ACC112 (cell line): ENCODE measurements at regions not wholly inside any gene's neighbourhood (a gene's known extent, or its start where the extent isn't known, plus 50 kb on each side); places are given as distances from the start of the nearest gene placed in this dataset.

ENCODE experiments used
- H2AFZ ChIP-seq: fragments of 200-600 bp; sonication (generic); one replicate; pipeline ENCODE4 v1.6.0; 2017; ENCODE audit warnings: antibody characterized with exemption, low read length; ENCODE audit not compliant: unreplicated experiment
- H3K27ac ChIP-seq: fragments of 200-600 bp; sonication (generic); 2 replicates; pipeline ENCODE4 v1.5.1; 2014; ENCODE audit warnings: low read depth, mild to moderate bottlenecking, antibody characterized with exemption, low read length, moderate library complexity
- H3K27me3 ChIP-seq: fragments of 200-600 bp; sonication (generic); 2 replicates; pipeline ENCODE4 v1.6.1; 2014; ENCODE audit warnings: mild to moderate bottlenecking, antibody characterized with exemption, low read length, moderate library complexity, mixed read lengths; ENCODE audit not compliant: insufficient read depth
- H3K36me3 ChIP-seq: fragments of 200-600 bp; sonication (generic); 2 replicates; pipeline ENCODE4 v1.6.1; 2016; ENCODE audit warnings: mild to moderate bottlenecking, antibody characterized with exemption, low read length, moderate library complexity, mixed read lengths; ENCODE audit not compliant: insufficient read depth
- H3K4me1 ChIP-seq: fragments of 200-600 bp; sonication (generic); one replicate; pipeline ENCODE4 v1.6.1; 2016; ENCODE audit warnings: low read length, mixed read lengths; ENCODE audit not compliant: insufficient read depth, unreplicated experiment, control insufficient read depth
- H3K4me3 ChIP-seq: fragments of 200-600 bp; sonication (generic); 2 replicates; pipeline ENCODE4 v1.5.1; 2014; ENCODE audit warnings: mild to moderate bottlenecking, low read depth, low read length
- H3K79me2 ChIP-seq: fragments of 200-600 bp; sonication (generic); one replicate; pipeline ENCODE4 v1.6.0; 2016; ENCODE audit warnings: low read length; ENCODE audit not compliant: control insufficient read depth, unreplicated experiment, insufficient read depth

GRCh38 chr12:100738086-100738485 is 56.5 kb upstream of the ANO4 start:
- H3K4me1 ChIP-seq = no peaks in the 10 kb centered on the region
- no peak overlapping the region for H3K4me3 ChIP-seq
- H3K36me3 ChIP-seq = no peaks in the 10 kb centered on the region
- H2AFZ ChIP-seq = no peak overlapping the region
- no peaks in the 10 kb centered on the region; the same call in 1 of the 2 replicates for H3K27me3 ChIP-seq
- no peak overlapping the region for H3K27ac ChIP-seq
- no peaks in the 10 kb centered on the region for H3K79me2 ChIP-seq

GRCh38 chr12:100741084-100741711 is 53.4 kb upstream of the ANO4 start:
- no peak overlapping the region for H3K4me3 ChIP-seq
- H3K4me1 ChIP-seq = no peaks in the 10 kb centered on the region
- H3K27ac ChIP-seq = no peak overlapping the region
- H3K79me2 ChIP-seq = no peaks in the 10 kb centered on the region
- no peaks in the 10 kb centered on the region for H3K36me3 ChIP-seq
- H2AFZ ChIP-seq = no peak overlapping the region
- no peaks in the 10 kb centered on the region; the same call in 1 of the 2 replicates for H3K27me3 ChIP-seq

- Histone ChIP-seq H3K36me3 (no peaks in the 10 kb centered on the region), H3K27me3 (no peaks in the 10 kb centered on the region), H3K27ac (no peak overlapping the region), H2AFZ (no peak overlapping the region), H3K79me2 (no peaks in the 10 kb centered on the region), H3K4me3 (no peak overlapping the region), H3K4me1 (no peaks in the 10 kb centered on the region)
Measured at GRCh38 chr12:100743060-100743459, 51.5 kb upstream of the ANO4 start.
